GM23338 (cell line): ENCODE measurements at regions not wholly inside any gene's neighbourhood (a gene's known extent, or its start where the extent isn't known, plus 50 kb on each side); places are given as distances from the start of the nearest gene placed in this dataset.
A peak's percentile ranks its signal among the peaks of the same experiment; 100 is the strongest.

Experiments used
- ATAC-seq: fragments of 200-7000 bp; cut with Tn5 transposase; 3 replicates; pipeline ENCODE4 v1.9.1; 2020
- DNase-seq: peaks from one replicate; pipeline ENCODE4 v3.0.0-alpha.2; 2015; ENCODE audit warnings: low spot score
- H2AFZ ChIP-seq: fragments of 200-600 bp; sonication (generic); 2 replicates; pipeline ENCODE4 v1.8.0; 2016; ENCODE audit warnings: antibody characterized with exemption, mild to moderate bottlenecking, moderate library complexity
- H3F3A ChIP-seq: fragments of 200-600 bp; sonication (generic); replicated peaks from 2 replicates; pipeline ENCODE4 v1.8.0; 2017; ENCODE audit warnings: antibody characterized with exemption, mixed run types, low read depth
- H3K27ac ChIP-seq: fragments of 200-600 bp; sonication (generic); 2 replicates; pipeline ENCODE4 v1.6.1; 2016; ENCODE audit warnings: low read depth
- H3K27me3 ChIP-seq: fragments of 200-600 bp; sonication (generic); 2 replicates; pipeline ENCODE4 v1.8.0; 2016; ENCODE audit warnings: mild to moderate bottlenecking, mixed run types, moderate library complexity; ENCODE audit not compliant: insufficient read depth
- H3K36me3 ChIP-seq: fragments of 200-600 bp; sonication (generic); 2 replicates; pipeline ENCODE4 v1.8.0; 2016; ENCODE audit warnings: mild to moderate bottlenecking; ENCODE audit not compliant: insufficient read depth
- H3K4me1 ChIP-seq: fragments of 200-600 bp; sonication (generic); 2 replicates; pipeline ENCODE4 v1.8.0; 2016; ENCODE audit warnings: mild to moderate bottlenecking, moderate library complexity; ENCODE audit not compliant: insufficient read depth
- H3K4me2 ChIP-seq: fragments of 200-600 bp; sonication (generic); 2 replicates; pipeline ENCODE4 v1.7.1; 2017; ENCODE audit warnings: mixed run types
- H3K4me3 ChIP-seq: fragments of 200-600 bp; sonication (generic); 2 replicates; pipeline ENCODE4 v1.6.1; 2016; ENCODE audit warnings: mixed run types
- H3K79me2 ChIP-seq: fragments of 200-600 bp; sonication (generic); replicated peaks from 2 replicates; pipeline ENCODE4 v1.8.0; 2017; ENCODE audit warnings: mild to moderate bottlenecking; ENCODE audit not compliant: insufficient read depth
- H3K9me2 ChIP-seq: fragments of 200-600 bp; sonication (generic); 2 replicates; pipeline ENCODE4 v1.8.0; 2017; ENCODE audit not compliant: insufficient read depth
- H4K20me1 ChIP-seq: fragments of 200-600 bp; sonication (generic); replicated peaks from 2 replicates; pipeline ENCODE4 v1.8.0; 2017; ENCODE audit warnings: mild to moderate bottlenecking; ENCODE audit not compliant: insufficient read depth
- H3K27ac Mint-ChIP-seq: 2 replicates; pipeline ENCODE4 v1.8.0; 2020; ENCODE audit warnings: inconsistent platforms, mild to moderate bottlenecking, moderate library complexity, mixed read lengths
- H3K27me3 Mint-ChIP-seq: 3 replicates; pipeline ENCODE4 v1.8.0; 2022; ENCODE audit warnings: low read depth, mild to moderate bottlenecking, moderate library complexity, mixed read lengths, inconsistent platforms; ENCODE audit not compliant: insufficient read depth, poor library complexity
- H3K36me3 Mint-ChIP-seq: 3 replicates; pipeline ENCODE4 v1.8.0; 2021; ENCODE audit warnings: low read depth, mild to moderate bottlenecking, inconsistent platforms, moderate library complexity, mixed read lengths
- H3K4me1 Mint-ChIP-seq: 3 replicates; pipeline ENCODE4 v1.8.0; 2020; ENCODE audit warnings: mild to moderate bottlenecking, inconsistent platforms, mixed read lengths
- H3K4me3 Mint-ChIP-seq: 3 replicates; pipeline ENCODE4 v1.8.0; 2021; ENCODE audit warnings: moderate library complexity, mild to moderate bottlenecking, inconsistent platforms, mixed read lengths
- H3K9me3 Mint-ChIP-seq: 3 replicates; pipeline ENCODE4 v1.8.0; 2020; ENCODE audit warnings: moderate library complexity, mild to moderate bottlenecking, inconsistent platforms, mixed read lengths
- CTCF ChIP-seq, 2 experiments: fragments of 200-600 bp in 1 of 2; sonication (generic) in 1 of 2; conservative IDR thresholded peaks; 2 replicates each; pipeline versions ENCODE4 v1.5.1 to v1.6.1; 2016 to 2017; ENCODE audit warnings: antibody characterized with exemption in 2 of 2, low read depth in 2 of 2, mild to moderate bottlenecking in 2 of 2, moderate library complexity in 1 of 2
- EZH2 ChIP-seq: fragments of 200-600 bp; sonication (generic); IDR thresholded peaks from one replicate; pipeline ENCODE4 v1.8.0; 2017; ENCODE audit warnings: antibody characterized with exemption, mild to moderate bottlenecking, low read depth; ENCODE audit not compliant: unreplicated experiment
- EZH2phosphoT487 ChIP-seq: fragments of 200-600 bp; sonication (generic); IDR thresholded peaks from one replicate; pipeline ENCODE4 v1.8.1; 2018; ENCODE audit warnings: antibody characterized with exemption; ENCODE audit not compliant: unreplicated experiment
- JUNB ChIP-seq: IDR thresholded peaks from one replicate; pipeline ENCODE4 v1.6.1; 2016; ENCODE audit warnings: antibody characterized with exemption; ENCODE audit not compliant: unreplicated experiment
- NANOG ChIP-seq: IDR thresholded peaks from 2 replicates; pipeline ENCODE4 v1.6.1; 2016; ENCODE audit warnings: antibody characterized with exemption, borderline replicate concordance
- POLR2AphosphoS5 ChIP-seq: IDR thresholded peaks from 2 replicates; pipeline ENCODE4 v1.6.1; 2016; ENCODE audit warnings: antibody characterized with exemption, low read depth
- REST ChIP-seq: IDR thresholded peaks from one replicate; pipeline ENCODE4 v1.6.1; 2018; ENCODE audit warnings: antibody characterized with exemption; ENCODE audit not compliant: unreplicated experiment
- STAT1 ChIP-seq: IDR thresholded peaks from one replicate; pipeline ENCODE4 v1.6.1; 2016; ENCODE audit warnings: antibody characterized with exemption; ENCODE audit not compliant: unreplicated experiment
- ZNF114 ChIP-seq: fragments of 250-450 bp; sonication (Bioruptor Pico); IDR thresholded peaks from 2 replicates; pipeline ENCODE4 v1.5.0; 2020; ENCODE audit warnings: mild to moderate bottlenecking, moderate library complexity
- ZNF331 ChIP-seq: fragments of 250-450 bp; sonication (Bioruptor Pico); IDR thresholded peaks from 2 replicates; pipeline ENCODE4 v1.5.0; 2020; ENCODE audit warnings: low read depth, mild to moderate bottlenecking, moderate library complexity
- TF ChIP-seq, protein P1 (sequence below): IDR thresholded peaks from 2 replicates; pipeline ENCODE4 v1.6.1; 2016; ENCODE audit warnings: antibody characterized with exemption

- H4K20me1 ChIP-seq: no peaks in the 10 kb centered on the region
- H3F3A ChIP-seq: no peaks in the 10 kb centered on the region
- H2AFZ ChIP-seq: peak overlapping the region; percentile 43; the same call in 1 of the 2 replicates
- Mint-ChIP-seq H3K4me1 (peaks cover 4% of the 10 kb centered on the region; the same call in 1 of the 3 replicates), H3K9me3 (no peaks in the 10 kb centered on the region), H3K27me3 (no peaks in the 10 kb centered on the region), H3K27ac (no peak overlapping the region), H3K36me3 (no peaks in the 10 kb centered on the region), H3K4me3 (no peak overlapping the region)
- H3K27me3 ChIP-seq: no peaks in the 10 kb centered on the region
- no peaks in the 10 kb centered on the region for H3K36me3 ChIP-seq
- H3K9me2 ChIP-seq: 0 out of 2 replicates have a peak, but pooled peaks cover 4% of the 10 kb centered on the region
- ATAC-seq (no peak), DNase-seq (no peak)
- H3K4me2 ChIP-seq: no peak overlapping the region
- TF ChIP-seq STAT1 (no peak), NANOG (no peak), POLR2AphosphoS5 (no peak), ZNF114 (CRISPR knock-in tag) (no peak), JUNB (no peak)
- TF ChIP-seq, protein P1, sequence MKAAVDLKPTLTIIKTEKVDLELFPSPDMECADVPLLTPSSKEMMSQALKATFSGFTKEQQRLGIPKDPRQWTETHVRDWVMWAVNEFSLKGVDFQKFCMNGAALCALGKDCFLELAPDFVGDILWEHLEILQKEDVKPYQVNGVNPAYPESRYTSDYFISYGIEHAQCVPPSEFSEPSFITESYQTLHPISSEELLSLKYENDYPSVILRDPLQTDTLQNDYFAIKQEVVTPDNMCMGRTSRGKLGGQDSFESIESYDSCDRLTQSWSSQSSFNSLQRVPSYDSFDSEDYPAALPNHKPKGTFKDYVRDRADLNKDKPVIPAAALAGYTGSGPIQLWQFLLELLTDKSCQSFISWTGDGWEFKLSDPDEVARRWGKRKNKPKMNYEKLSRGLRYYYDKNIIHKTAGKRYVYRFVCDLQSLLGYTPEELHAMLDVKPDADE: no peak
- no peaks in the 10 kb centered on the region for H3K79me2 ChIP-seq
- no peak overlapping the region for H3K27ac ChIP-seq
- no peak overlapping the region for H3K4me3 ChIP-seq
- 0 out of 2 replicates have a peak, but pooled peaks cover 5% of the 10 kb centered on the region for H3K4me1 ChIP-seq
Measured at GRCh38 chr1:70718086-70718630, 307.1 kb downstream of the CTH start.

- Histone ChIP-seq H3K36me3 (no peaks in the 10 kb centered on the region), H3K79me2 (no peaks in the 10 kb centered on the region), H3K4me3 (no peak overlapping the region), H3K27me3 (no peaks in the 10 kb centered on the region), H3K4me2 (no peak overlapping the region), H3K9me2 (0 out of 2 replicates have a peak, but pooled peaks cover 4% of the 10 kb centered on the region), H3K27ac (no peak overlapping the region), H4K20me1 (no peaks in the 10 kb centered on the region), H3F3A (no peaks in the 10 kb centered on the region), H3K4me1 (0 out of 2 replicates have a peak, but pooled peaks cover 5% of the 10 kb centered on the region), H2AFZ (peak overlapping the region; percentile 23; the same call in 1 of the 2 replicates)
- no peak overlapping the region for H3K4me3 Mint-ChIP-seq
- ATAC-seq: no peak
- peaks cover 4% of the 10 kb centered on the region; the same call in 1 of the 3 replicates for H3K4me1 Mint-ChIP-seq
- no peaks in the 10 kb centered on the region for H3K36me3 Mint-ChIP-seq
- H3K27ac Mint-ChIP-seq: peak overlapping the region; percentile 11; the same call in 1 of the 2 replicates
- no peaks in the 10 kb centered on the region; the same call in 2 of the 3 replicates for H3K9me3 Mint-ChIP-seq
- TF ChIP-seq EZH2: no peak
- no peak for TF ChIP-seq ZNF331
- TF ChIP-seq, protein P1: no peak
- no peaks in the 10 kb centered on the region for H3K27me3 Mint-ChIP-seq
- DNase-seq: no peak
Measured at GRCh38 chr1:70719154-70719553, 308.1 kb downstream of the CTH start.

DNA sequence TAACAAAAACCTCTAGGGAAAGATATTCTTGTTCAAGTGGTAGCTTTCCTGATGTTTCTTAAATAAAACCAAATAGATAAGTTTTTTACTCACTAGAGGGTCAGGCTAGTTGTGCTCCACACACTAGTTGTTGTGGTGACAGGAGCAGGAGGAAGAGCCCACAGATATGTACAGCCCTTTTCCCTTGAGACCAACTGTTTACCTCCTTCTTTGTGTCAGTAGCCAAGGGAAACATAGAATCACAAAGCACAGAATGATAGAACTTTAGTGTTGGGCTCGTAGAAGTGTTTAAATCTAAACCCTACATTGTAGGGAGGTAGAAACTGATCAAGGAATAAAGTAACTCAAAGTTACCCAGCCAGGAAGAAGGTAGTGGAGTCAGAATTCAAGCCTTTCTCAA lies 309.0 kb downstream of the CTH start:
- no peak for ATAC-seq
- Histone ChIP-seq H3K27me3 (no peaks in the 10 kb centered on the region), H3K4me3 (no peak overlapping the region), H4K20me1 (no peaks in the 10 kb centered on the region), H3K9me2 (0 out of 2 replicates have a peak, but pooled peaks cover 4% of the 10 kb centered on the region), H2AFZ (no peak overlapping the region), H3F3A (no peaks in the 10 kb centered on the region), H3K27ac (no peak overlapping the region), H3K79me2 (no peaks in the 10 kb centered on the region), H3K4me2 (no peak overlapping the region), H3K36me3 (no peaks in the 10 kb centered on the region), H3K4me1 (0 out of 2 replicates have a peak, but pooled peaks cover 5% of the 10 kb centered on the region)
- Mint-ChIP-seq H3K4me3 (no peak overlapping the region), H3K36me3 (peaks cover 2% of the 10 kb centered on the region), H3K4me1 (peaks cover 4% of the 10 kb centered on the region; the same call in 1 of the 3 replicates), H3K27me3 (no peaks in the 10 kb centered on the region), H3K9me3 (peaks cover 6% of the 10 kb centered on the region), H3K27ac (no peak overlapping the region)
- no peak for DNase-seq
- TF ChIP-seq CTCF (conservative IDR thresholded peaks at IDR 0.05; ENCODE audit: low read depth in 2 of 2) (no peak), REST (no peak), EZH2phosphoT487 (no peak), JUNB (no peak)
